ENCODE measurements at regions not wholly inside any gene's neighbourhood (a gene's known extent, or its start where the extent isn't known, plus 50 kb on each side); places are given as distances from the start of the nearest gene placed in this dataset.

GRCh38 chr10:130952086-130952485 lies 359.4 kb downstream of the TCERG1L start:
- no peak for DNase-seq

GRCh38 chr10:130954326-130954905 lies 357.1 kb downstream of the TCERG1L start:
- DNase-seq = no peak

- DNase-seq = no peak
Measured at GRCh38 chr10:130956251-130956650, 355.3 kb downstream of the TCERG1L start.

GRCh38 chr10:130957423-130957822 lies 354.1 kb downstream of the TCERG1L start:
- DNase-seq = no peak

GRCh38 chr10:130958003-130958402 lies 353.5 kb downstream of the TCERG1L start:
- no peak for DNase-seq

GRCh38 chr10:130958981-130959751 lies 352.4 kb downstream of the TCERG1L start:
- no peak for DNase-seq

GRCh38 chr10:130959752-130960195 lies 351.7 kb downstream of the TCERG1L start:
- DNase-seq = no peak

- DNase-seq = no peak
Measured at GRCh38 chr10:130960531-130960930, 351.0 kb downstream of the TCERG1L start.

GRCh38 chr10:130961506-130962239 lies 349.8 kb downstream of the TCERG1L start:
- no peak for DNase-seq

GRCh38 chr10:130962240-130963051 lies 349.1 kb downstream of the TCERG1L start:
- DNase-seq = no peak

- DNase-seq = no peak
Measured at GRCh38 chr10:130963052-130963393, 348.5 kb downstream of the TCERG1L start.

GRCh38 chr10:130963786-130964522 lies 347.6 kb downstream of the TCERG1L start:
- no peak for DNase-seq

- DNase-seq = no peak
Measured at GRCh38 chr10:130964771-130965170, 346.8 kb downstream of the TCERG1L start.

- DNase-seq = no peak
Measured at GRCh38 chr10:130967161-130967560, 344.4 kb downstream of the TCERG1L start.

- no peak for DNase-seq
Measured at GRCh38 chr10:130967784-130968183, 343.7 kb downstream of the TCERG1L start.

- no peak for DNase-seq
Measured at GRCh38 chr10:130968511-130968910, 343.0 kb downstream of the TCERG1L start.

- DNase-seq = peak; percentile 87
Measured at GRCh38 chr10:130968964-130969363, 342.6 kb downstream of the TCERG1L start.

- no peak for DNase-seq
Measured at GRCh38 chr10:130969700-130970099, 341.8 kb downstream of the TCERG1L start.

- no peak for DNase-seq
Measured at GRCh38 chr10:130970341-130971122, 341.0 kb downstream of the TCERG1L start.

GRCh38 chr10:130971123-130971435 lies 340.4 kb downstream of the TCERG1L start:
- no peak for DNase-seq
